Suprapubic skin (tissue), 4 donors: ENCODE measurements at regions not wholly inside any gene's neighbourhood (a gene's known extent, or its start where the extent isn't known, plus 50 kb on each side); places are given as distances from the start of the nearest gene placed in this dataset.
"Not testable (repeated sequence)": the region's sequence is repeated elsewhere in the genome, so short reads cannot be mapped to it uniquely, and the experiment has no call there.

Experiments used
- DNase-seq, 2 donors: peaks; one replicate each; pipeline ENCODE4 v3.0.0-alpha.2; 2019; ENCODE audit warnings: low spot score in 2 of 2
- H3K27ac ChIP-seq: fragments of 200-600 bp; sonication (generic); one replicate; pipeline ENCODE4 v1.5.1; 2019
- H3K27me3 ChIP-seq: fragments of 200-600 bp; sonication (generic); one replicate; pipeline ENCODE4 v1.5.1; 2019
- H3K36me3 ChIP-seq: fragments of 200-600 bp; sonication (generic); one replicate; pipeline ENCODE4 v1.5.1; 2019
- H3K4me1 ChIP-seq: fragments of 200-600 bp; sonication (generic); one replicate; pipeline ENCODE4 v1.5.1; 2019
- H3K4me3 ChIP-seq: fragments of 200-600 bp; sonication (generic); one replicate; pipeline ENCODE4 v1.5.1; 2019; ENCODE audit warnings: mild to moderate bottlenecking
- H3K9me3 ChIP-seq: fragments of 200-600 bp; sonication (generic); one replicate; pipeline ENCODE4 v1.5.1; 2019
- EP300 ChIP-seq: sonication (generic); formaldehyde crosslinking; IDR thresholded peaks from one replicate; pipeline ENCODE4 v1.6.1; 2017; ENCODE audit warnings: antibody characterized with exemption
- POLR2A ChIP-seq, 2 donors: fragments of 450-650 bp; IDR thresholded peaks; one replicate each; pipeline ENCODE4 v1.6.1; 2017; ENCODE audit warnings: antibody characterized with exemption in 2 of 2, mild to moderate bottlenecking in 2 of 2, moderate library complexity in 2 of 2
- POLR2AphosphoS5 ChIP-seq, 3 donors: sonication (generic); formaldehyde crosslinking; IDR thresholded peaks; one replicate each; pipeline ENCODE4 v1.6.1; 2017; ENCODE audit warnings: antibody characterized with exemption in 3 of 3
- WGBS: methylation state at CpG from one replicate; pipeline ENCODE4 v1.1.5; 2018; 5-methylcytosine and 5-hydroxymethylcytosine counted together
- TF ChIP-seq, protein P1 (sequence below), 2 donors: fragments of 200-600 bp in 1 of 2; fragments of 450-650 bp in 1 of 2; sonication (generic) in 1 of 2; IDR thresholded peaks; one replicate each; pipeline ENCODE4 v1.5.1; 2016 to 2019; ENCODE audit warnings: antibody characterized with exemption in 2 of 2, mild to moderate bottlenecking in 1 of 2, moderate library complexity in 1 of 2

DNA sequence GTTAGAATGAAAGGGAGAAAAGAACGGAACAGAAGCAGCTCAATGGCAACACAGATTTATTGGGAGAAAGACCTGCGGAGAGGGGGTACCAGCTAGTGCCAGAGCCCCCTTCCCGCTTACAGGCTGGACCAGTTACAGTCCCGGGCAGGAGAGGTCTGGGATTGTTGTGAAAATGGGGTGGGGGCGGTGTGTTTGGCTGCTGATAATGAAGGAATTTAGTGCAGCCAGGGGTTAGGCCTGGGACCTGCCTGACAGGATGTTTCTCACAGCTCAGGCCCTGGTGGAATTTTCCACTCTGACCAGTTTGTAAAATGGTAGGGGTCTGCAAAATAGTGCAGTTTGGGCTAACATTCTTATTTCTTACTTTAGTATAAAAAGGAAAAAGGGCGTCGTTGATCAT lies 75.4 kb upstream of the SPIN4 start:
- no peaks in the 10 kb centered on the region for H3K4me1 ChIP-seq
- no peak overlapping the region for H3K4me3 ChIP-seq
- no peak for DNase-seq
- peaks cover 4% of the 10 kb centered on the region for H3K36me3 ChIP-seq
- H3K9me3 ChIP-seq = no peaks in the 10 kb centered on the region
- 82% methylated on average over 7 of the region's 7 CpGs for WGBS
- no peak overlapping the region for H3K27ac ChIP-seq
- TF ChIP-seq POLR2A (IDR thresholded peaks at IDR 0.05) (no peak), POLR2AphosphoS5 (IDR thresholded peaks at IDR 0.05) (no peak), EP300 (no peak)
- no peaks in the 10 kb centered on the region for H3K27me3 ChIP-seq

DNA sequence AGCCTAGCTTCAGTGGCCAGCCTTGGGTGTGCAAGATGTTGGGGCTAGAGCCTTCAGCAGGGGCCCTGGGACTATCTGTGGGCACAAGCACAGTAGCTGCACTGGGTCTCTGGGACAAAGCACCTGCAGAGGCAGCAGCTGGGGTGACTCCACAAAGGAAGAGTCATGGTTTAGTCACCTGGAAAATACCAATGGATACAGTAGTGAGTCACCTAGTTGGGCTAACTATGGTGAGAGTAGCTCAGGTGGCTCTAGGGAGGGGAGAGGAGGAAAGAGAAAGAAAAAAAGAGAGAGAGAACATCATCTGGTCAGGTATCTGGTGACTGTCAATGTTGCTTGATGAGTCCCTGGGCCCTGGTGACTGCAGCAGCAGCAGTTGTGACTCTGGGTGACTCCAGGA lies 72.9 kb upstream of the SPIN4 start:
- Histone ChIP-seq H3K4me1 (no peaks in the 10 kb centered on the region), H3K9me3 (no peaks in the 10 kb centered on the region), H3K4me3 (no peak overlapping the region), H3K36me3 (no peaks in the 10 kb centered on the region), H3K27ac (no peak overlapping the region), H3K27me3 (no peaks in the 10 kb centered on the region)
- DNase-seq = no peak
- TF ChIP-seq EP300 (no peak), POLR2A (IDR thresholded peaks at IDR 0.05) (no peak), POLR2AphosphoS5 (IDR thresholded peaks at IDR 0.05) (no peak)
- TF ChIP-seq, protein P1, sequence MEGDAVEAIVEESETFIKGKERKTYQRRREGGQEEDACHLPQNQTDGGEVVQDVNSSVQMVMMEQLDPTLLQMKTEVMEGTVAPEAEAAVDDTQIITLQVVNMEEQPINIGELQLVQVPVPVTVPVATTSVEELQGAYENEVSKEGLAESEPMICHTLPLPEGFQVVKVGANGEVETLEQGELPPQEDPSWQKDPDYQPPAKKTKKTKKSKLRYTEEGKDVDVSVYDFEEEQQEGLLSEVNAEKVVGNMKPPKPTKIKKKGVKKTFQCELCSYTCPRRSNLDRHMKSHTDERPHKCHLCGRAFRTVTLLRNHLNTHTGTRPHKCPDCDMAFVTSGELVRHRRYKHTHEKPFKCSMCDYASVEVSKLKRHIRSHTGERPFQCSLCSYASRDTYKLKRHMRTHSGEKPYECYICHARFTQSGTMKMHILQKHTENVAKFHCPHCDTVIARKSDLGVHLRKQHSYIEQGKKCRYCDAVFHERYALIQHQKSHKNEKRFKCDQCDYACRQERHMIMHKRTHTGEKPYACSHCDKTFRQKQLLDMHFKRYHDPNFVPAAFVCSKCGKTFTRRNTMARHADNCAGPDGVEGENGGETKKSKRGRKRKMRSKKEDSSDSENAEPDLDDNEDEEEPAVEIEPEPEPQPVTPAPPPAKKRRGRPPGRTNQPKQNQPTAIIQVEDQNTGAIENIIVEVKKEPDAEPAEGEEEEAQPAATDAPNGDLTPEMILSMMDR (IDR thresholded peaks at IDR 0.05) = no peak

DNA sequence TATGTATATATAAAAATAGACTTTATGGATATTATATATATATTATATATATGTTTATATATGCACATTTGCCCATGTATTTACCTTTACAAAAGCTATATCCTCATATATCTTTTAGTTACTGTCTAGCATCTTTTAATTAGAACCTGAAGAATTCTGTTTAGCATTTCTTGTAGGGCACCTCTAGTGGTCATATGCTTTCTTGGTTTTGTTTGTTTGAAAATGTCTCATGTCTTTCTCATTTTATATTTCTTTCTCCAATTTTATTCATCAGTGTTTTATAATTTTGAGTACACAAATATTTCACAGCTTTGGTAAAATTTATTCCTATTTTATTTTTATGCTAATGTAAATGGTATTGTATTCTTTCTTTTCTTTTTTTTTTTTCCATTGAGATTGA lies 70.3 kb upstream of the SPIN4 start:
- TF ChIP-seq POLR2A (IDR thresholded peaks at IDR 0.05) = no peak
- TF ChIP-seq EP300 = no peak
- TF ChIP-seq, protein P1 (IDR thresholded peaks at IDR 0.05) = no peak
- TF ChIP-seq POLR2AphosphoS5 (IDR thresholded peaks at IDR 0.05) = no peak
- Histone ChIP-seq H3K27me3 (no peaks in the 10 kb centered on the region), H3K36me3 (no peaks in the 10 kb centered on the region), H3K27ac (no peak overlapping the region), H3K4me3 (no peak overlapping the region), H3K4me1 (no peaks in the 10 kb centered on the region), H3K9me3 (no peaks in the 10 kb centered on the region)
- DNase-seq = no peak

DNA sequence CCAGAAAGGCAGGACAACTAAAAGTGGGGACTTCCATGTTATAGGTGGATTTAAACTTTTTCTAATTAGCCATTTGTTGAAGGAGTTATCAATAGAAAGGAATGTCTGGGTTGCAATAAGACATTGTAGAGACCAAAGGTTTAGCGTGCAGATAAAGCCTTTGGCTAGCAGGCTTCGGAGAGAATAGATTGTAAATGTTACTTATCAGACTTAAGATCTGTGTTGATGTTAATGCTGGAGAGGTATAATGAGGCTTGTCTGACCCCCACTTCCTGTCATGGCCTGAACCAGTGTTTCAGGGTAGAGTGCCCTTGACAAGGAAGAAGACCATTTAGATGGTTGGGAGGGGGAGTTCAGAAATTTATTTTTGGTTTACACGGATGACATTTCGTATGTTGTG lies 67.1 kb upstream of the SPIN4 start:
- TF ChIP-seq, protein P1 (IDR thresholded peaks at IDR 0.05) = no peak
- TF ChIP-seq POLR2A (IDR thresholded peaks at IDR 0.05) = no peak
- no peak for TF ChIP-seq EP300
- WGBS = 90% methylated on average over 4 of the region's 4 CpGs
- DNase-seq = no peak
- H3K36me3 ChIP-seq = no peaks in the 10 kb centered on the region
- H3K27me3 ChIP-seq = no peaks in the 10 kb centered on the region
- H3K4me1 ChIP-seq = no peaks in the 10 kb centered on the region
- no peak overlapping the region for H3K4me3 ChIP-seq
- no peak overlapping the region for H3K27ac ChIP-seq
- H3K9me3 ChIP-seq = no peaks in the 10 kb centered on the region

DNA sequence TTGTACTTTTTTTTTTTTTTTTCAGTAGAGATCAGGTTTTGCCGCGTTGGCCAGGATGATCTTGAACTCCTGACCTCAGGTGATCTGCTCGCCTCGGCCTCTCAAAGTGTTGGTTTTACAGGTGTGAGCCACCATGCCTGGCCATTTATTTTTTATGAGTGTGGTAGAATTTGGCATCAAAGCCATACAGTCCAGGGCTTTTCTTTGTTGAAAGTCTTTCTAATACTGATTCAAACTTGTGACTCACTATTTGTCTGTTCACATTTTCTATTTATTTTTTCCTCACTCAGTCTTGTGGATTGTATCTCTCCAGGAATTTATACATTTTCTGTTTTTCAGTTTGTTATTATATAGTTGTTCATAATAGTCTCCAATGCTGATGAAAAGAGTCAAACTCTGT lies 66.5 kb upstream of the SPIN4 start:
- 99% methylated on average over 4 of the region's 4 CpGs for WGBS
- Histone ChIP-seq H3K9me3 (no peaks in the 10 kb centered on the region), H3K4me3 (no peak overlapping the region), H3K27me3 (no peaks in the 10 kb centered on the region), H3K4me1 (no peaks in the 10 kb centered on the region), H3K27ac (no peak overlapping the region), H3K36me3 (no peaks in the 10 kb centered on the region)
- DNase-seq = no peak
- TF ChIP-seq POLR2A (IDR thresholded peaks at IDR 0.05) = no peak
- TF ChIP-seq, protein P1 (IDR thresholded peaks at IDR 0.05) = no peak
- no peak for TF ChIP-seq POLR2AphosphoS5 (IDR thresholded peaks at IDR 0.05)
- TF ChIP-seq EP300 = no peak

DNA sequence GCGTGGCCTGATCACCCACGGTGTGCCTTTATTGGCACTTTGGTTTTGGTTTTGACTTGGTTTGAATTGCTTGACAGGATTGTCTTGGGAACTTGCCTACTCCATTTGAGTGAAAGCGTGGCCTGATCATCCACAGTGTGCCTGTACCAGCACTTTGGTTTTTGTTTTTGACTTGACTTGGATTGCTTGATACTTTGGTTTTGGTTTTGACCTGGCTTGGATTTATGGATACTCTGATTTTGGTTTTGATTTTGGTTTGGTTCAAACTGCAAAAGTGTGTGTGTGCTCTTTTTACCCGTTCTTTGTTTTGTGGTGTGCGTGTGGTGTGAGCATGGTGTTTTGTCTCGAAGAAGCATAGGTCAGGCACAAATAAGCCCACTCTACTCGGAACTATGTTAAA lies 58.8 kb upstream of the SPIN4 start:
- H3K27ac ChIP-seq, DNase-seq, H3K9me3 ChIP-seq, H3K36me3 ChIP-seq, H3K4me1 ChIP-seq, H3K27me3 ChIP-seq, H3K4me3 ChIP-seq: not testable (repeated sequence)
- 90% methylated on average over 7 of the region's 7 CpGs for WGBS
